GM08714 (cell line): ENCODE measurements at regions not wholly inside any gene's neighbourhood (a gene's known extent, or its start where the extent isn't known, plus 50 kb on each side); places are given as distances from the start of the nearest gene placed in this dataset.

ENCODE experiments used
- H3K4me3 ChIP-seq: fragments of 200-500 bp; sonication (Bioruptor generic); 2 replicates; pipeline ENCODE4 v1.5.1; 2014; ENCODE audit warnings: mild to moderate bottlenecking, low read length, inconsistent platforms
- ZNF274 ChIP-seq: IDR thresholded peaks from 2 replicates; pipeline ENCODE4 v1.6.1; 2012; ENCODE audit warnings: mild to moderate bottlenecking, low read depth, low read length

DNA sequence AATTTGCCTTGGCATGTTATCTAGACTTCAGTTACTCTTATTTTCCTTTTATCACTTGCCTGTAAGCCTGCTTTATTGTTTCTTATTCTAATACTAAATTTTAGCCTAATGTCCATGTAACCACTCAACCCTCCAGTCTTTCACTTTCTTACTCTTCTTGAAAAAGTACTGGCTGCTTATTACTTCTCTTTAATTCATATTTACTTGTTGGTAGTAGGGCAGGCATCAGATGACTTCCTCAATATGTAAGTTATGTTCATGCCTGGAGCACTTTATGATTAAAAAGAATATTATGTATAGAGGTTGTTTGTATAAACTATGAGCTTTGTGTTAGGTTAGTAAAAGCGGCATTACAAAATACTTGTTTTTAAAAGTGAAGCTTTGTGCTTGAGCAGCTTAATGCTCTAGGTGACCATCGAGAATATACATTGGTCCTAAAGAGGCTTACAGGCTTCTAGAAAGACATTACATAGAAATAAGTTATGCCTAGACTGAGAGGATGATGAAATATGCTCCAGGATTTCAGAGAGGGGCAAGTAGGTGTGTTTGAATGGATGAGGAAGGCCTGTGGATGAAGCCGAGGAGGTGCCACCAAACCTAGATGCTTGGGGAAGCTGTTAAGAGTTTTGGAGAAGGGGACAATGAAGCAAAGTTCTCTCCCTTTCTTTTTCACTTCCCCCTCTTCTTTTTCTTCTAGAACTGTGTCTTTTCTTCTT, 207.1 kb upstream of the HDAC9 start:
- no peak for TF ChIP-seq ZNF274

DNA sequence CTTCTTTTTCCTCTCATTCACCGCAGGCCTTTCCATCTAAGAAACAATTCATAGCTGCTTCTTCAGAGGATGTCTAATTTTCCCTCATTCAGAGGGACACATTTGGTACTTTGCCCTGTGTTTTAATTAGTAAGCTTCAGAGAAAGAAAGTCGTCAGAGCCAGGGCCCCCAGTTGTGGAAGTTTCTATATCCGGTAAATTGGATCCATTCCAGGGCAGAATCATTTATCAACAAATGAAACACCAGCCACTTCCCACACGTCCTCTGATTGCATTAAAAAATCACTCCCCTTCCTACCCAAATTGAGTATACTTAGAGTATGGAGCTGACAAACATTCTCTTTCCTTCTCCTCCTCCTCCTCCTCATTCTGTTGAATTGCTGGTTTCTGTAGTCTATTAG, 205.8 kb upstream of the HDAC9 start:
- H3K4me3 ChIP-seq, result peak overlapping the region; percentile 46
- no peak for TF ChIP-seq ZNF274

More for the DNA sequence above, 207.1 kb upstream of the HDAC9 start:
- H3K4me3 ChIP-seq, result no peak overlapping the region

DNA sequence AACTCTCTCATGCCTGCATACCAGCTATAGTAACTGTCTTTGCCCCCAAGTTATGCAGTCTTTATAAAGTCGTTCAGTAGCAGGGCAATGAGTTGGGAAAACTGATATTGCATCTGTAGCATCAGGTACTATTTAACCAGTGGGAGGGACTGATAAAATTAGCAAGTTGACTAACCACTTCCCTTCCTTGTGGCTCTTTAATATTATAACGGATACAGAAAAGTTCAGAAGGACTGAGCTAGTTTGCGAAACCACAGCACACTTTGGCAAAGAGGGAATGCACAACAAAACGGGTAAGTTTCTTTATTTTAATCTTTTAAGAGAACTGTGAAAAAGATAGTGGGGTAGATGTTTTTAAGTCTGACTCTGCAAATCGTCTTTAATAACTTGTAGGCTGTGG, 205.3 kb upstream of the HDAC9 start:
- no peak for TF ChIP-seq ZNF274

DNA sequence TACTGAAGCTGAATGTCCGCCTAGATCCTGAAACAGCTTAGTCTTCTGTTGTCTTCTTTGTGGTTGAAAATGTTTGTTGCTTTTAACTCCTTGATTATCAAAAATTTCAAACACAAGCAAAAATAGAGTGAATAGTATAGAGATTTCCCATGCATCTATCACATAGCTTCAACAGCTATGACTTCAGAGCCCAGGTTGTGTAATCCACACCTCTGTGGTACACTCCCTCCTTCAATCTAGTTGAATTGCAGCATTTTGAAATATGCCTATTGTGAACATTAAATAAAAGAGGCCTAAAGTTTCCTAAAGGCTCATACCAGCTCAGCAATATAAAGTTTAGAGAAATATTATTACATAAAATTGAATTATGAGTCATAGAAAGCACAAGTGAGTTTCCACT, 204.7 kb upstream of the HDAC9 start:
- H3K4me3 ChIP-seq, result peak overlapping the region; percentile 31; the same call in 1 of the 2 replicates
- no peak for TF ChIP-seq ZNF274

More for the DNA sequence above, 205.3 kb upstream of the HDAC9 start:
- peak overlapping the region; percentile 46; the same call in 1 of the 2 replicates for H3K4me3 ChIP-seq

DNA sequence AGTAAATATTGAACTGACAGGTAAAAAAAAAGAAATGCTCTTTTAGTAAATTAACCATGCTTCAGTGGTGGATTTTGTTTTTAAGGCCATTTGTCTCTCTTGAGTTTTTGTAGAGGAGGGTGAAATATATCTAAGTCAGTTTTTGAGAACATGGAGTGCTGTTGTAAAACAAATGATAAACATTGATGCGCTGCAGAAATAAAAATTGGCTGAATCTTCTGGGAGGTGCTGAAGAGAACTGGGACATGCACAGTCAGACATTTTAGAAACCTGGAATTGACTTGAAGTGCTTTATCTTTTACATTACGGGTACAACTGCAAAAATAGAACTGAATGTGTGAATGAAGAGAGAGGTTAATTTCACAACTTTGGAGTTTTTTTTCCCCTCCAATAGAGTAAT, 203.0 kb upstream of the HDAC9 start:
- H3K4me3 ChIP-seq, result no peak overlapping the region
- TF ChIP-seq ZNF274, result no peak

DNA sequence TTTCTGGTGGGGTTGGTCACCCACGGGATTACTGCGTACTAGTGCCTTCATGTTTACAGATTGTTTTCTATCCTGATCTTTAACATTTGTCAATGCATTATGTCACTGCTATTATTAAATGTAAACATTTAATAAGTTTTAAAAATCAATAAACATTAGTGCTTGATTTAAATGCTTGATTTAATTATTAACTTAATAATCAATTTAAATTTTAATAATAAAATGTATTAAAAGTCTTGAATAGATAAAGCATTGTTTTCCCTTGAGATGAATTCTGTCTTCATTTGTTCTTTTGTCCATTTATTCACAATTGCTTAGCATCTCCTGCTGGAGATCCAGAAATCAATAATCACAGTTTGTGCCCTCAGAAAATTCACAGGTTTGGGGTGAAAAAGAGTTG, 201.8 kb upstream of the HDAC9 start:
- no peak overlapping the region for H3K4me3 ChIP-seq
- no peak for TF ChIP-seq ZNF274

DNA sequence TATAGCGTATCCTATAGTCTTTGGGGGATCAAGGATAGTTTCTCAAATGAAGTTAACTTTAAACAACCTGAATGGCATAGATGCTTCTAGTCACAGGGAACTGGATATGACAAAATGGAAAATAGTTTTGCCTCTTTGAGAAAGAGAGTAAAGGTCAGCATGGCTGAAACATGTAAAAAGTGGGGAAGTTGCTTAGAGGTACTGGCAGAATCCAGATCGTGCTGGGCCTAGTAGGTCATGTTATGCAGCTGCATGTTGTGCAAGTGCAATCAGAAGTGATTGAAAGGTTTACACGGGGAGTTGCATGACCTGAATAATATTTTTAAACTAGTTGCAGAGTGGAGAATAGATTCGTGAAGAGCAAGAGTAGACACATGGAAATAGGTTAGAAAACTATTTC, 201.1 kb upstream of the HDAC9 start:
- H3K4me3 ChIP-seq, result no peak overlapping the region
- TF ChIP-seq ZNF274, result no peak

DNA sequence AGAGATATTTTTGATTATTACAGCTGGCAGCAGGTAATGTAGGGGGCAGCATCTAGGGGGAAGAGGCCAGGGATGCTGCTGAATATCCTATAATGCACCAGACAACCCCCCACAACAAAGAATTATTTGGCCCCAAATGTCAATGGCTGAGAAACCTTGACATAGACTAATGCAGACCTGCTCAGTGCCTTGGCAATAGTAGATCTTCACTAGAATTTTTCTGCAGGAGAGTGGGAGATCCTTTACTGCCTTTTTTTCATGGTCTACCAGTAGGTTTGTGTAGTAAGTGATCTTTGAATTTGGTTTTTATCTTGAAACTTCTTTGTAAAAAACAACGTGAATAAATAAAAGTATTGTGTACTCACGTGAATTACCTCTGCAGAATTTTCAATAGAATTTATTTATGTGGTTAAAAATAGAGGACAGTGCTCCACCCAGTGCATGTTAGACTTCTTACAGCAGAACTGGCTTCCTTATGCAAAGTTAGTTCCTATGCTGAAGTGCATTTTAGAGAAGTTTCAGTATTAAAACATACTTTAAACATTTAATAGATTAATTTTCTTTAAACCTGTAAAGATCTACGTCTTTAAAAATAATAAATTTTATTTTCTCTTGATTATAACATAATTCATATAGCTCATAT, 199.6 kb upstream of the HDAC9 start:
- no peak overlapping the region for H3K4me3 ChIP-seq
- no peak for TF ChIP-seq ZNF274

DNA sequence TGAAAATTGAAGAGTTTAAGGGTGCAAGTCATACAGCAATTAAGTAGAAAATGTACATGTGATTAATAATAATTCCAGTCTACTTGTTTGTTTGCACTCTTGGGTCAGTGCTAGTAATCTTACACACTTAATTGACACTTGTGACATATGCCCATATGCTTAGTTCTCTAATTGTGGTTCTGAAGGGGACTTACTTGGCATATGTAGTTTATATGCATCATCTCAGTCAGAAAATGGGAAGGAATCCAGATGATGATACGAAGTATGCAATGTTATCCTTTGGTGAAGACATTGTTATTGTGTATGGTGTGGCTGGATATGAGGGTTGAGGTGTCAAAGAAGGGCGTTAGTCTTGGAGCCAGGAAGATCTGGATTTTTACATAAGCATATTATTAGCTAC, 193.5 kb upstream of the HDAC9 start:
- TF ChIP-seq ZNF274, result no peak
- H3K4me3 ChIP-seq, result no peak overlapping the region

DNA sequence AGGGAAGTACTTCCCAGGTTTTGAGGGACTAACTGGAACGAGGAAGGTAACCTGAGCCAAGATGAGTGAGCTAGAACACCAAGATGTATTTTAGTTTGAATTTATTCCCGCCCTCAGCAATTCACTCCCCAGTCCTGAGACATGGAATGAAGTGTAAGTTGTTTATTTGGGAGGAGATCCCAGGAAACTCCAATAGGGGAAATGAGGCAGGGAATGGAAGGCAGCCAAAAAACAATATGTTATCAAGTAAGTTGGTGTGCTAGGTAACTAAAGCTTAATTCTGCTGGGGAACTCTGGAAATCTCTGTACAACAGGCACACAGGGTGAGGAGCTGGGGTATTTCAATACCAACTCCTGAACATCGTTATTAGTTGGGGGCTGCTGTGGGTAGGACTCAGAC, 189.7 kb upstream of the HDAC9 start:
- no peak overlapping the region for H3K4me3 ChIP-seq
- TF ChIP-seq ZNF274, result no peak

DNA sequence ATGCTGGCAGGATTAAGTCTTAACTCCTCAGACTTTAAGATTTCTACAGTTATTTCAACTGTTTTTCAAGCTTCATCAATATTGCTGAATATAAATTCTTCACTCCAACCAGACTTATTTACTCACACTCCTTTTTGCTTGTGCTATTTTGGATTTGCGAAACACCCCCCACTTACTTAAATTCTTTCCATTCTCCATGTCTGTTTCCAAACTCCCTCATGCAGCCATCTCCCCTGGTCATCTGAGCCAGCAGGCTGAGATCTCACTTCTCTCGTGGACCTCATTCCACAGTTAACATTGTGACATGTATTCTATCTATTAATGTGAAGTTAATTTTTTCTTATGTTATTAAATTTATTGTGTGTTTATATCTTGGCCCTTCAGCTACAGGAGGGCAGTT, 188.9 kb upstream of the HDAC9 start:
- TF ChIP-seq ZNF274, result no peak
- H3K4me3 ChIP-seq, result no peak overlapping the region

DNA sequence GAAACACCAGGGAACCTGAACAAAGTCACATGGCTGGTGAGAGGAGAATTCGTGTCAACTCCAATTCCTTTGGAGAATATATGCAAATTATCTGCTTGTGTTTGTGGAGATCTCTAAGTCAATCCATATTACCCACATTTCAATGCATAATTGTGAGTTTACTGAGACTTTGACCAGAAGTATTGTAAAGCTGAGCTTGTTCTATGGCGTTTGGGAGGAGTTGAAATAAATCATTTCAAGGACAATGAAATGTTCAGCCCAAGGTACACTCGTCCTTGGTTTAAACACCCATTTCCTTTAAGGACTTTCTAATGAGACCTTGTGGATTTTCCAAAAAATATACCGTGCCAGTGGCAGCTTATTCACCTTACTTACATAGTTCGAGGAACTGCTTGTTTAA, 186.6 kb upstream of the HDAC9 start:
- no peak overlapping the region for H3K4me3 ChIP-seq
- TF ChIP-seq ZNF274, result no peak

DNA sequence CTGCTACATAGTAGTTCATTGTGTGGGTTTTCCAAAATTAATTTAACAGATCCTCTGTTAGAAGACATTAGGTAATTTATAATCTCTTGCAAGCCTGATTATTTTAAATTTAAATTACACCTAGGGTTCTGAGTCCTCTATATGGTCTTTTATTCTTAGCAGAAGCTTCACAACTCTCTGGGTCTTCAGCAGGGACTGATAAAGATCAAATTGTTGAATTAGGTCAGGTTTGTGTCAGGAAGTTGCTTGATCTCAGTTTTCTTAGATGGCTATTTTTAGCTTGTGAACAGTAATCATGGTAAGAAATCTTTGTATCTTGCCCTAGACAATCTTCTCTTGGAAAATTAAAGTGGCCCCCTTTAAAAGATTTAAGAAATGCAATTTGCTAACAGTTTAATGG, 183.1 kb upstream of the HDAC9 start:
- TF ChIP-seq ZNF274, result no peak
- H3K4me3 ChIP-seq, result no peak overlapping the region

DNA sequence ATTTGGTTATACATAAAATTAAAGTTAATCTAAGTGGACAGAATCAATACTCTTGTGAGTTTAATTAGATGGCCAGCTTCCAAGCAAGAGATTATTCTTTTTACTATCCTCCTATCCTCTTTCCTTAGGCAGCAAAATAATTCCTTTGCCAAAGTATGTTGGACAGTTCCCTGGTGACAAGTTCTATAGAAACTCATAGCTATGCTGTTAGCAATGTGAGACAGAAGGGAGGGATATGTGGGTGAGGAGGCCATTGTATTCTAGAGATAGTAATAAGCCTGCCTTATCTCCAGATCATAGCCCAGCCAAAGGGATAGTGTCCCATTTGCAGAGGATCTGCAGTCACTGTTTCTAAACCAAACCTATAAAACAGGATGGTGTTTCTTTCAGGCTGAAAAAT, 181.6 kb upstream of the HDAC9 start:
- TF ChIP-seq ZNF274, result no peak

DNA sequence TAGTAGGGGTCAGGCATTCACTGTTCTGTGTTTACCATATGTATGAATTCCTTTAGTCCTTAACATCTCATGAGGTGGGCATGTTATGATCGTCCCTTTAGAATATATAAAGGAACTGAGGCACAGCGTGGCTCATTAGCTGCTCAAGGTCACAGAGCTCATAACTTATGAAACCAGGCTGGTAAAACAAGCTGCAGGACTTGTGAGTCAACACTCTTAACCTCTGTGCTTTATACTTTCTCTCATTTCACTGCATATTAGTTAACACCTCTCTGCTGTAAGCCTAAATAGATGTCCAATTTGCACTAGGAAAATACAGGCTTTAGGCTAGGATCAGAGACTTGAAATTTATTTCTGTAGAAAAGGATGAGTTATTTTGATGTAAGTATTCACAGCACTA, 180.3 kb upstream of the HDAC9 start:
- TF ChIP-seq ZNF274, result no peak
- no peak overlapping the region for H3K4me3 ChIP-seq

More for the DNA sequence above, 181.6 kb upstream of the HDAC9 start:
- H3K4me3 ChIP-seq, result no peak overlapping the region

DNA sequence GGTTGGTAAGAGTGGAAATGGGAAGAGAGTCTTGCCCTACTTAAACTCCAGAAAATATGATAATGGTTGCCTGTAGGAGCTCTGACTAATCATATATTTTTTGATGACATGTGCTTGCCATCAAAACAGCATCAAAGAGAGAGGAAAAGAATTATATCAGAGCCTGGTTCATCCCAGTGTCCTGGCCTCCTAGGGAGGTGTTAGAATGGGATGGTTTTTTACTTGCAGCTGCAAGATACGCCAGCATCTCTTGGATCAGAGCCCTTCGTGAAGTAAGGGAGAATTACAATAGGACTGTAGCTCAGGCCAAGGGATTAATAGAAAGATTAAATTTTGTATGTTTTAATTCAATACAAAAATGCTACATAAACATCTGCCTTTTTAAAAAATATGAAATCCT, 177.6 kb upstream of the HDAC9 start:
- TF ChIP-seq ZNF274, result no peak
- no peak overlapping the region for H3K4me3 ChIP-seq

DNA sequence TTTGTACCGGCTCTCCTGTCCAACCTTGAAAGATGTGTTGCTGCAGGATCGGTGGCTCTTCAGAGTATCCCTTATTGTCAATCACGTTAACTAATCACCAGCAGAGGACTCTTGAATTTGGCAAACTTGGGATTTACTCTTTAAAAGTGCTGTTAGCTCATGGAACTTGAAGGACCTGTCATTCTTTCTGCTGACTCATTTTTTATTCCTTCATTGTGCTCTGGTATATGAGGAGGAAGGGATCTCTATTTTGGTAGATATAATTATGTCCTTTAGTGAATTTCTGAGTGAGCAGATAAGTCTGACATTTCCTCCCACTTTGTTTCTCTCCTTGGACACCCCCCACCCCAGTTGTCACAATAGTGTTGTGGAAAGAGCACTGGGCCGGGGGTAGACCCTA, 175.1 kb upstream of the HDAC9 start:
- H3K4me3 ChIP-seq, result no peak overlapping the region
- TF ChIP-seq ZNF274, result no peak
